HG02759 (cell line): ENCODE measurements at regions not wholly inside any gene's neighbourhood (a gene's known extent, or its start where the extent isn't known, plus 50 kb on each side); places are given as distances from the start of the nearest gene placed in this dataset.

Source experiments
- ATAC-seq: cut with Tn5 transposase; IDR thresholded peaks from one replicate; pipeline ENCODE4 v1.9.1; 2021; ENCODE audit warnings: mild to moderate bottlenecking, moderate library complexity; ENCODE audit not compliant: unreplicated experiment

DNA sequence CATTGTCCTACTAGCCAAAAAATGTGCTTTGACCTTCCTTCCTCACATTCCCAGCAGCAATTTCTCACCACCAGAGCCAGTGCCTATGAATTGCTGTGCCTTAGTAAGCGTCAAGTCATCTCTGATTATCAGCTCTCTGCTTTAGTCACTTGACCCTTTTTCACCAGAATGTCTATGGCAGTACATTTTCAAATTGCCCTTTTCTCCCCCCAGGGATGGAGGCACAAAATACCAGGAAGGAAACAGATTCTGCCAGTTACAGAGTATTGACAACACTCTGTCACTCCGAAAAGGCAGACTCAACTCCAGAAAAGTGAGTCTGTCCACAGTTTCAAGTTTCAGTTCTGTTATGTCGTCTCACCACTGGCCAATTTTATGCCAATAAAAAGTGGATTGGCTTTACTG lies 167.4 kb downstream of the TNFSF18 start:
- no peak for ATAC-seq

DNA sequence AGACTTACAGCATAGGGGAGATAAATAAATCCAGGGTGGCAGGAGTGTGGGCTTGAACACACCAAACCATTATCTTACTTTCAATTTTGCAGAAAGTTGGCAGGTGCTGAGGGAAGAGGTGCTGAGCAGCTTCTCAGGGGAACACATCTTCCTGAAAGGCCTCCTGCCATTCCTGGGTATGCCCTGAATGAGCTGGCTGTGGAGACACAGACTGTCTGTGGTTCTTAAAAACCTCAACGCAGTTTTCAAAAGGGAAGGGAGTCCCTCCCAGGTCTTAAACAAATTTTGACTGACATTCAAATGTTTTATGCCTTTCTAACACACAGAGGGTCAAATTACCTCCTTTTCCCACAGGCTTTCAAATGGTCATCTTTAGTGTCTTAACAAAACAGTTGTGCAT lies 166.9 kb downstream of the TNFSF18 start:
- ATAC-seq: no peak

GRCh38 chr1:172885411-172885810 lies 165.3 kb downstream of the TNFSF18 start:
- no peak for ATAC-seq

GRCh38 chr1:172885971-172886370 lies 164.8 kb downstream of the TNFSF18 start:
- ATAC-seq: no peak

GRCh38 chr1:172887162-172887561 lies 163.6 kb downstream of the TNFSF18 start:
- ATAC-seq: no peak

DNA sequence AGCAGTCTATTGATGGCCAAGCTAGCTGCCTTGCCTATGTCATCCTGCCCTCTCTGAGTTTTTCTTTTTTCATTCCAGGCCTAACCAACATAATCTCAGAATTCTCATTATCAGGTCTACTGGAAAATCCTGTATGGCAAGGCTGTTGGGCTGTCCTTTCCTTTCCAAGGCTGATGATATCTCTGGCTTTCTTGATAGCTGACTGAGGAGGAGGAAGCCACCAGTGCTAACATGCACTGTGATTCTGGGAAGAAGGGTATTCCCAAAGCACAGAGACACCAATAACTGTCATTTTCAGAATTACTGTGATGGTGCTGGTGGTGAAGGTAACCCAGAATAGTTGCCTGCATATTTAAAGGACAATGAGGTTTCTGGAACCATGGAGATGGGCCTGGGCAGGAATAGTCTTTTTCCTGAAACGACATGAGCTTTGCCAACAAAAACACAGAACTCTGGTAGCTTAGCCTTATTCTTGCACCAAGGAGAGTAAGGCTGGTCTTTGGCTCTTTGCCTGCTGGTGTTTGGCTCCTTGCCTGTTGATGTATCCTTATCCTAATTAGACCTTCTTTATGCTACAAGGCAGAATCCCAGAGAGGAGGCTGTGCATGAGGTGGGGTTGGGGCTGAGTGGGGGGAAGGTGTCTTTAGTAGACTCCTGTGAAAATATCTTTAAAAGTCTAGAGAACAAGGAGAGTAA lies 157.4 kb downstream of the TNFSF18 start:
- no peak for ATAC-seq

DNA sequence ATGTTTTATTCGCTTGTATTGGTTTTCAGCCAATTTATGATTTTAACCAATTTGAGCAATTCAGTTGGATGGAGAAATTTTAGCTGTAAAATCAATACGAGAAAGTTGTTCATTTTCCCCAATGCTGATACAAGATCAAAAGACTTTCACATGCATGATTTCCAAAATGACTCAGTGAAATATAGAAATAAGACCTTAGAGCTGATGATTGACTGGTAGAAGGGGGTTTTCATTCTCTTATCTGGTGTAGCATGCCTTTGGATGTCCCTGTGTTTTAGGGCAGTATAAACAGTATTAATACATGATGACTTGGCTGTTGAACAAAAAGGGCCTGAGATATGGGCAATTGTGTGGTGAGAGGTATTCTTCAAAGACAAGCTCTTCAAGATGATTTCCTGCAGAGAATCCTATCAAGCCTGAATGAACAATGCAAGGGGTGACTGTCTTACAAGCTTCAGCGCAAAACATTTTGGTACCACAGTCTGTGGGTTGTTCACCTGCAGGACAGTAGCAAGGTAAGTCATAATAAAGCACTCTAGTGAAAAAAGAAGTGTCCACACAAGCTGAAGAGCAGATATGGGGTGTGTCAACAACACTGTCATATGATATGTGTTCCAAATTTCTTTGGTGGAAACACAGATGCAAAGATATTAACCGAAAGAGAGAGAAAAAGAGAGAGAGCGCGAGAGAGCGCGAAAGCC lies 156.2 kb downstream of the TNFSF18 start:
- peak; percentile 31 for ATAC-seq

DNA sequence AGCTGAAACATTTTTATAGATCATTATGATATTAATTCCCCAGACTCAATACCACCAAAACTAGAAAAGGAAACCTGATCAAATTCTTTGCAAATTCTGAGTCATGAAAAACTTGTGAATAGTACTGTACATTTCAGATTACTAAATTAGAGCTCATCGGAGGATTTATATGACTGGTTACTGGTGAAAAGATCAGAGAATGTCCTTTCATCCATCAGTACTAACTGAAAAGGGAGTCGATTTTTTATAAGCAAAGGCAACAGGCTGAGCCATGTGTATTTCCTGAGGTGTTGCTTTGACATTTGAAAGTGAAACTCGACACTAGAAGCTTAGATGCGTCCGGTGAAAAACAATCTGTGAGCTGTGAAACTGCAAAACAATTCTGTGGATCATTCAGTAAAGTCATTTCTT lies 155.7 kb downstream of the TNFSF18 start:
- ATAC-seq: peak; percentile 78

- ATAC-seq: no peak
Measured at GRCh38 chr1:172895761-172896160, 155.0 kb downstream of the TNFSF18 start.

GRCh38 chr1:172897738-172898137 lies 153.0 kb downstream of the TNFSF18 start:
- no peak for ATAC-seq

- no peak for ATAC-seq
Measured at GRCh38 chr1:172898866-172899265, 151.9 kb downstream of the TNFSF18 start.

DNA sequence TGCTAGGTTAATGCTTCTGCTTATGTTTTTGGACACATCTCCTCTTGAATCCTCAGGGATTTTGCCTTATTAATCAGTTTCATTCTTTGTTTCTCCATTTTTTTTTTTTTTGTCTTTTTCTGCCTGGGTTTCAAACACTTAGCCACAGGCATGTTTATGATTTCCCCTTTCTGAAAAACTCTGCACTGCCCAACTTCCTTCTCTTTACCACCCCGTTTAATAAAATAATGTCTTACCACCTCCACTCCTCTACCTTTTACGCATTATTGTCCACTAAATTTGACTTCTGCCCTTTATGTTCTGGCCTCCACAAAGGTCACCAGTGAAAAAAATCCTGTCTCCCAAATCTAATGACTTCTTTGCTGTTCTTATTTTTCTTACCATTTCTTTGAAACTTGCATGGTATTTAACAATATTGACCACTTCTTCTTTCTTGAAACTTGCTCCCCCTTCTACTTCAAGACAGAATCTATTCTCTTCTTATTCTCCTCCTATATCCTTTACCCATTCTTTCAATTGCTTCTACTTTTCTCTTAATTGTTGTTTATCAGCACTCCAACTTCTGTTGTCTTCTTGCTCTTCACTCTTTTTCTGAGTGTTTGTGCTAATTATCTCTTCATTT lies 150.3 kb downstream of the TNFSF18 start:
- ATAC-seq: no peak

DNA sequence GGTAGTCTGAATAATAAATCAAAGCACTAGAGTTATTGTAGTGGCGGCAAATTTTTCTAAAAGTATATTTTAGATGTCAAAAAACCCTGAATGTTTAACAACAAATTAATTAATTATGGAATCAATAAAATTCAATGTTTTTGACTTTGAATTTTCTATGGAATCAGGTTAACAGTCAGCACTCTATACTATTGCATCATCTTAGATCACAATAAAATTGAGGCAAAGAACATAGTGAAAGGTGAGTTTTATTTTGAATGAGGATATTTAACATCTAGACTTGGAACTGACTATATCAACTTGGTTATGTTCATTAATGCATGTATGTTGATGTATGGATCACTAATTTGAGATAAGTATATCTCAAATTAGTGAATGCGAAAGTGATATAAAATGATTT lies 148.5 kb downstream of the TNFSF18 start:
- no peak for ATAC-seq

GRCh38 chr1:172902861-172903381 lies 147.8 kb downstream of the TNFSF18 start:
- no peak for ATAC-seq

- no peak for ATAC-seq
Measured at GRCh38 chr1:172903581-172904220, 147.0 kb downstream of the TNFSF18 start.

DNA sequence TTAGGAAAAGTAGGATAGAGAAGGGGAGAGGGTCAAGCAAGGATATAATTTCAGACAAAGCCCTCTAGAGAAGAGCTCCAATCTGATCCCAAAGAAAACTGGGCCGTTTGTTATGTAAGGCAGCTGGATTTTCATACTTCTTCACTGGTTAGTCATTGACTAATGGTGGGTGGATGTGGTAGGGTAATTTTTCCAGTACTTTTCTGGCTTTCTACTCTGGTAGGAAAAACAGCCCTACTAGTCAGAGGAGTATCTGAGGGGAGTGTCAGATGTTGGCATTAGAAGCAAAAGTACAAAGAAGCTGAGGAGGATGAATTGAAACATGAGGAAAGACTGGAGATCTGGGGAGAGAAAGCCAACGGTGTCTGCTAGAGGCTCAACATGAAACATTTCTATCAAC lies 145.3 kb downstream of the TNFSF18 start:
- ATAC-seq: no peak

DNA sequence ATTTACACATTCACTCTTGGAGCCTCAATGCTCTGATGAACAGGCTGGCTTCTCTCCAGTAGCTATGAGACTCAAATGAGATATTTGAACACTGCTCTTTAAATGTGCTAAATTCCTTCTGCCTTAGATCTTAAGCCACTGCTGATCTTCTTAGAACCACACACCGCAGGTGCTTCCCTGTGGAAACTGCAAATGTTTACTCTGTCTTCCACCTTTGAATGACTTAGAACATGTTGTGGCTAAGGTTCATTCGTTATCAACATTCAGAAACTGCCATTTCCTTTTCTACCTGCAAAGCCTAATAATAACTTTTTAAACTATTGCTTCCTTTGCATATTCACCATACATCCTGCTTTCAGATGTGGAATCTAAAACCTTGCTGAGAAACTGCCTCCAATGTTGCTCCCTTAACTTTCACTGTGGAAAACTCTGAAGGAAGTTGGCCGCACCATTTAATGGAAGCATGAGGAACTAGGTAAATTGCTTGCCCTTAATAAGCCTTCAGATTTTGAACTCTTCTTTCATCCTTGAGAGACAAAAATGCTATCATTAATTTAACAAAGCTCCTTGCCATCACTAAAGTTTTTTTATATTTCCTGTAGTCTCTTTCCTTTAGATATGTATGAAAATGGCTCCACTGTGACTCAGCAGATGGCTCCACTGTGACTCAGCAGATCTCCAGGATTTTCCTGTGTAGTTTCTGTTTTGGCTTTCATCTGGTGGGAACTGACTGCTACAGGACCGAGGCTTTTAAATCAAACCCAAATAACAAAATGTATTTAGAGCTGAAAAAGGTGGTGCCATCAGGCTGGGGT lies 143.8 kb downstream of the TNFSF18 start:
- ATAC-seq: no peak

DNA sequence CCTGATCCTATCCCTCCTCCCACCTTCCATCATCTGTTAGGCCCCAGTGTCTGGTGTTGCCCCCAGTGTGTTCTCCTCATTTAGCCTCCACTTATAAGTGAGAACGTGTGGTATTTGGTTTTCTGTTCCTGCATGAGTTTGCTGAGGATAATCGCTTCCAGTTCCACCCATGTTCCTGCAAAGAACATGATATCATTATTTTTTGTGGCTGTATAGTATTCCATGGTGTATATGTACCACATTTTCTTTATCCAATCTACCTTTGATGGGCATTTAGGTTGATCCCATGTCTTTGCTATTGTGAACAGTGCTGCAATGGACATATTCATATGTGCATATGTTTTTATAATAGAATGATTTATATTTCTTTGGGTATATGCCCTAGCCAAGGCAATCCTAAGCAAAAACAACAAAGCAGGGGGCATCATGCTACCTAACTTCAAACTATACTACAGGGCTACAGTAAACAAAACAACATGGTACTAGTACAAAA lies 142.9 kb downstream of the TNFSF18 start:
- ATAC-seq: no peak

- ATAC-seq: no peak
Measured at GRCh38 chr1:172909606-172910326, 141.0 kb downstream of the TNFSF18 start.

DNA sequence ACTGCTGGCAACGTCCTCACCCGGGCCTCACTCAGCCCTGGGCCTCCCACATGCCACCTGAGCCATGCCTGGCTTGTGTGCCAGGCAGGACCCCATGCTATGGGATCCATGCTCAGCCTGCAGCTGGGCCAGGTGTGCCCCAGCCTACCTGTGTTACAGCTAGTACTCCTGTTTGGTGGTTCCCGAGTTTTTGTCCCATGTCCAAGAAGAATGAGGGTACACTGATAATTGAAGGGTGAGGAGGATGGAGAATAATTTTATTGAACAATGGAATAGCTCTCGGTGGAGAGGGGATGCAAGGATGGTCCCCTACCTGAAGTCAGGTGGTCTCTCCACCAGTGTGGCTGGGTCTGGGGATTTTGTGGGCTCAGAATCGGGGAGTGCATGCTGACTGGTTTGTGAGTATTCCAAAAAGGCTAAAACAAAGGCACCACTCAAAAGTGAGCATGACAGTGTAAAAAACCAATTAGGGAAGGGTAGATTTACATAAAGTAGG lies 137.9 kb downstream of the TNFSF18 start:
- no peak for ATAC-seq
